Body of pancreas (tissue), 4 donors: ENCODE measurements at regions not wholly inside any gene's neighbourhood (a gene's known extent, or its start where the extent isn't known, plus 50 kb on each side); places are given as distances from the start of the nearest gene placed in this dataset.

ENCODE experiments used
- CTCF ChIP-seq, 7 experiments: fragments of 450-650 bp in 4 of 7; fragments of 200-600 bp in 3 of 7; sonication (generic) in 3 of 7; IDR thresholded peaks; one replicate each; pipeline ENCODE4 v1.5.1; 2016 to 2019; ENCODE audit warnings: antibody characterized with exemption in 7 of 7
- POLR2A ChIP-seq, 3 donors: fragments of 450-650 bp; IDR thresholded peaks; one replicate each; pipeline ENCODE4 v1.6.1; 2016; ENCODE audit warnings: antibody characterized with exemption in 3 of 3, mild to moderate bottlenecking in 2 of 3

- TF ChIP-seq CTCF (IDR thresholded peaks at IDR 0.05) = no peak
- TF ChIP-seq POLR2A (IDR thresholded peaks at IDR 0.05) = no peak
Observed at GRCh38 chr4:160009656-160010493, 907.0 kb downstream of the RAPGEF2 start.
